GM19238 (cell line): ENCODE measurements at regions not wholly inside any gene's neighbourhood (a gene's known extent, or its start where the extent isn't known, plus 50 kb on each side); places are given as distances from the start of the nearest gene placed in this dataset.

Experiments
- DNase-seq: peaks from one replicate; pipeline ENCODE4 v3.0.0; 2011; ENCODE audit warnings: low spot score; ENCODE audit not compliant: insufficient read length

DNA sequence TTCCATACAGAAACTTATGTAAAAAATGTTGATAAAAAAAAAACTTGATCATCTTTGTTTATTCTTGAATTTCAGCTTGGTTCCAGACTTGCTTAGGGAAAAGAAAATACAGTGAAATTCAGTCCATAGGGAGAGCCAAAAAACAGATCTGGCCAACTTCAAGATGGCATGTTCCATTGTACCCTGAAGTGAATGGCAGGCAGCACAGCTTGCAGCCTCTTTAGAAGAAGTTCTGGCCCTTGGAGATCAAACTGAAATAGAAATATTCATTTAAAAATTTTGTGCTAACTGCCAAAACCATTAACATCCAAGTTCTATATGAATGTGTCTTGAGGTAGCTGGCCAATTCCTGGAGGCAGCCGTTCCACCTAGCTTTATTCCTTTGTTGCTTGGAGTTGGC lies 448.4 kb downstream of the EPM2A start:
- no peak for DNase-seq

DNA sequence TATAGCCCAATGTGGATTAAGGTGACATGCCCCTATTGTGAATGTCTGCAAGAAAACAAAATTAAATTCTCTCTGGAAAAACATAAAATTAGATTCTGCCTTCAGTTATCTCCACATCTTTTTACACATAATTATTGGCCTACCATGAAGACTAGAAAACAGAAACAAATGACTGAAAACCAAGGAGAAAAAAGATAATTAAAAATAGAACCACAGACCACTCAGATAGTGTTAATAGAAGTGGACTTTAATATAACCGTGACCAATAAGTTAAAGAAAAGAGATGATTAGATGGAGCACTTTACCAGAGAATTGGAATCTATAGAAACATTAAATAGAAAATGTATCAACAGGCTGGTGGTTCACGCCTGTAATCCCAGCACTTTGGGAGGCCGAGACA lies 445.7 kb downstream of the EPM2A start:
- no peak for DNase-seq

DNA sequence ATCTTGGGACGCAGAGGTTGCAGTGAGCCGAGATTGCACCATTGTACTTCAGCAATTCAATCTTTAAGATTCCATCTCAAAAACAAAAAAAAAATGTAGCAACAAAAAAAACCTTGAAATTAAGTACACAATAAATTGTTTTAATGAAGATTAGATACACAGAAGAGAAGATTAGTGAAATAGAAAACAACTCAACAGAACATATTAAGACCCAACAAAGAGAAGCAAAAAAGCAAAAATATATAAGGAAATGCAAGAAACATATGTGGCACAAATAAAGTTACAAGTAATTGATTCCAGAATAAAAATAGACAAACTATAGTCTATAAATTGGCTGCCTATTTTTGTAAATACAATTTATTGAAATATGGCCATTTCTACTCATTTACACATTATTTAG lies 445.2 kb downstream of the EPM2A start:
- DNase-seq, result no peak

DNA sequence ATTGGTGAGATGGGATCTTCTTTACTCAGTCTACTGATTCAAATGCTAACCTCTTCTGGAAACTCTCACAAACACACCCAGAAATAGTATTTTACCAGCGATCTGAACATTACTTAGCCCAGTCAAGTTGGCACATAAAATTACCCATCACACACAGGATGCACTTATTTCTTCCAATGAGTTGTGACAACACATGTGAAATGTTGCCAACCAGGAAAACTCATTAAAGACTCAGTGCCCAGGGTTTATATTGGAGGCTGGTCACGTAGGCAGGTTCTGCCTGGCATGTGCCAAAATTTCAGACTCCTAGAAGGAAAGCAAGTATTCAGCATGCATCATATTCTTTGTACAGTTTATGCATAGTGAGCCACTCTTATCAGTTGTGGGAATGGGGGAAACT lies 443.3 kb downstream of the EPM2A start:
- DNase-seq, result no peak

DNA sequence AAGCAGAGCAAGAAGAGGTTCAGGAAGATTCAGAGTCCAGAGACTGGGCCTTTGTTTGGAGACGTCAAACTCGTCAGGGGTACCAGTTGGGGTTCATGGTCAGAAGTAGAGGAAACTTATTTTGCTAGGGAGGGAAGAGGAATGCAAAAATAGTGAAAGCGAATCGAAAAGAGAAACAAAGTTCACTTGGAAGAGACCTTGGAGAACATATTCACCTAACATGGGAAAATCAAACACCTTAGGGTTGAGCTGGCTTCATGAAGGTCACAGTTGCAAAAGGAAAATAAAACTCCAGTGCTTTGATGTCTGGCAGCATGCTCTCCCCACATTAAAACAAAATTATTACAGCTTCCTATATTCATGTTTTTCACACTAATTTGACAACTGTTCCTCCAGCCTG lies 440.4 kb downstream of the EPM2A start:
- DNase-seq, result no peak

DNA sequence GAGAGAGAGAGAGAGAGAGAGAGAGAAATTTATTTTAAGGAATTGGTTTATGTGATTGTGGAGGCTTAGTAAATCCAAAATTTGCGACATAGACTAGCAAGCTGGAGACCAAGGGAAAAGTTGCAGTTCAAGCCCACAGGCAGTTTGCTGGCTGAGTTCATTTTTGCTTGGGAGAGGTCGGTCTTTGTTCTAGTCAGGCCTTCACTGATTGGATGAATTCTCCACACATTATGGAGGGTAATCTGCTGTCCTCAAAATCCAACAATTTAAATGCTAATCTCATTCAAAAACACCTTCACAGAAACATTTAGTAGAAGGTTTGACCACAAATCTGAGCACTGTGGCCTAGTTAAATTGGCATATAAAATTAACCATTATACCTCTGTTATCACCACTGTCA lies 439.6 kb downstream of the EPM2A start:
- DNase-seq, result no peak

DNA sequence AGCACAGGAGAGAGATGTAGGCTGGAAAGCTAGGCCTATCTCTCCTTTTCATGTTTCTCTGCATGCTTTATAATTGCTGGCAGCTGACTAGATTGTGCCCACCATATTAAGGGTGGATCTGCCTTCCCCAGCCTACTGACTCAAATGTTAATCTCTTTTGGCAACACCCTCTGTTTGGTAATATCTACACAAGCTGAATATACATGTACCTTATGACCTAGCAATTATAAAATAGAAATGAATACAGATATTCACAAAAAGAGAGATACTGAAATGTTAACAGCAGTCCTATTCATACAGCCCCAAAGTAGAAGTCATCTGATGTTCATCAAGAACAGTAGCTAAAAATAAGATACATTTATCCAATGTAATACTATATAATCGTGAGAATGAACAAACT lies 429.6 kb downstream of the EPM2A start:
- DNase-seq, result no peak

DNA sequence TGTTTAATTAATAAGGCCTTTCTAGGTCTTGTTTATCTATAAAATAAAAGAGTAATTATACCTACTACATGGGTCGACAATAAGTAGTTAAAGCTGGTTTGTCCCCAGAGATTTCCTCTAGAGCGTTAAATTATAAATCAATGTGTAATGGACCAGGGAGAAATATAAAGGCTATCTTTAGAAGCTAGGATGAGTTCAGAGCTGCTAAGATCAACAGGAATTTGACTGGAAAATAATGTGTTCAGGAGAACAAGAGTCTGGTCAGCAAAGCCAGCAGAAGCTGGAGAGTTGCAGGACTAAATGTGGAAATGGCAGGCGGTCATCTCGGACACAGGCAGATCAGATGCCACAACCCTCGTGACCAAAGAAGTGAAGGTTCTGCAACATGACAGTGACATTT lies 428.8 kb downstream of the EPM2A start:
- no peak for DNase-seq

DNA sequence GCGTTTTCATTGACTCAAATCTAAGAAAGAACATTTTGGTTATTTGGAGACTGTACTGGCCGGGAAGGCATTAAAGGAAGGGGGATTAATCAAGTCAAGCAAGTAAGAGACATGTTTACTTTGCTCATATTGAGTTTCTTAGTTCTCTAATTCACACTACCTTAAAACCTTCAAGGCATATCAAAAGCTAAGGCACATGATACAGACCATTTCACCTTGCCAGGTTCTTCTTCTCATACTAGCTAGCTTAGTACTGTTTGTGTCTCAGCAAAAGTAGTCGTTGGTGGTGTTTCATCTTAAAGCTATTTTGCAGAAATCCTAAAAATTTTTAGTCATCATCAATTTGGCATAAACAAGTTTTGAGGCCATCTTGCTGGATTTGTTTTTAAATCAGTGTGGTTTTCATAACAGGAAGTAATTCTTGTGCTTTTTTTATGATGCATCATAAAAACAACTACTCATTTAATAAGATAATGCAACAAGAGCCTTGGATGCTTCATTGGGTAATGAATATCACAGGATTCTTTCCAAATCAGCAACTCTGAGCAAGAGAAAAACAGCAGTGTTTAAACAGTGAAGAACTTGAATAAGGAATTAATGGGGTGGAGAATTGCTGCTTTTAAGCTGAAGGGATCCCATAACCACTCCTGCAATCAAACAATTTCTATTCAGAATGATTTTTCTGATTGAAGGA lies 425.3 kb downstream of the EPM2A start:
- DNase-seq, result no peak

DNA sequence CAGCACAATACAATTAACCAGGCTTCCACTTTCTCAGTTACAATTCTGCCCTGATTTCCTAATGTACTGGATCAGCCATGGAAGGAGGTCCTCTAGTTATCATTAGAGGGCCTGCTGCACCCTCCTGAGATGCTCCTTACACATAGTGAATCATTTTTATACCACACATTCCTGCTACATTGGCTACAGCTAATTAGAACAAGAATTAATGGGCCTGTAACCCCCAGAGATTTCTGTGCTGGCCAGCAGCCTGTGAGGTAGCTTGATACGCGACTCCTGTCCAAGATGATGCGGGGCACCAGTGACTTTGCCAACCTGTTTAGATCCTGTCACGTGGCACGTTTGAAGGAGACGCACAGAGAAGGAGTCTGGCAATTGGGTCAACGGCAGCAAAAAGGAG lies 422.8 kb downstream of the EPM2A start:
- DNase-seq, result no peak

DNA sequence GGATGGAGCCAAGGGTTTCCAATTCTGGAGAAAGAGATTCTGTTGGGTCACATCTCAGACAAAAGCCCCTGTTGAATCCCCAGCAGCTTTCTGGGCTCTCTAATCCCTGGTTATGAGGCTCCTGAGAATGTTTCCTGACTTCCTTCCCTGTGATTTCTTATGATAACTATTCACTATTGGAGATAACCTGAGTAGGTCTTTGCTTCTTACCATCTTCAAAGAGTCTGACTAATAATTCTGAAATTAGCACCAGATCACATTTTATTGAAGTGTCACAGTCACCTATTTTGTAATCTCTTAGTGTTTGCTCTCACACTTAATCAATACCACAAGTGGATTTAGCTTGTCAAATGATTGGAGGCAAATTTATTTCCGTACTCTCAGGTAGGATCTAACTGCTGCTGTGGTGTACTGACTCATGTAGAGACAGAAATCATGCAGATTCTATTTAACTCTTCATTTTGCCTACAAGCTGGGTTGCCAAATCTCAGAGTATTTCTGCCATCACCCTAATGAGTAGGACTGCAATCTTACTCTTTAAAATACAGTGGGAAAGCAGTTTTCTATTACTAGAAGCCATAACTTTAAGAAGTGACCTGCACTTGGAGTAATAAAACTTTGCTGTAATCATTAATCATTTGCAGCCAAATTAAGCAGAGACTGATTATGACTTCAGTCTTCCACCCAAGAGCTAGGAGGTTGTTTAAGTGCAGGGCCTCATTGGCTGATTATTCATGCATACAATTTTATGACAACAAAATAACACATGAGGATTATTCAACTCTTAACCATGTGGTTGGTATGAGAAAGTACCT lies 422.1 kb downstream of the EPM2A start:
- no peak for DNase-seq

DNA sequence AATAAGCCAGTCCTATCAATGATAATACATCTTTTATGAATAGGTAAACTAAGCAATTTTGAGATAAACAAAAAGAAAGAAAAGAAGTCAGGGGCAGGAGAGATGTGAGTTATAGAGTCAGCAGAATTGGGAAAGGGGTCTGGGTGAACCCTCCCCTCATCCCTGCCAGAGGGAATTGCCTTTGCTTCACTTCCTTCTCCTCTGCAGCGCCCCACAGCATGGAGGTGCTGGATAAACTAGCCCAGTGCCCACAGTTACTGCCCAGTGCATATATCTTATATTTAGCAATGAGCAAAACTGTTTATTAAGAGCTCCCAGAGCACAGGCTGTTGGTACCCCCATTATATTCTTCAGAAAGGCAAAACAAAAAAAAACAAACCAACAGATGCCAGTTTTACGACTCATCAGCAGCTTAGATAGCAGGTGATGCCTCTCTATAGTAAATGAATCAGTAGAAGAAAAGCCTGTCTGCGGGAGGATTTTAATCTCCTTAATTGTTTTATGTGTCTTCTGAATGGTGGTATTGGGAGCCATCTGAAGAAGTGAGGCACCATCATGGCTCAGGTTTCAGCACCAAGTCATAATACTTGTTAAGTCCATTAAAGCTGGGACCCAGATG lies 419.2 kb downstream of the EPM2A start:
- DNase-seq, result no peak

DNA sequence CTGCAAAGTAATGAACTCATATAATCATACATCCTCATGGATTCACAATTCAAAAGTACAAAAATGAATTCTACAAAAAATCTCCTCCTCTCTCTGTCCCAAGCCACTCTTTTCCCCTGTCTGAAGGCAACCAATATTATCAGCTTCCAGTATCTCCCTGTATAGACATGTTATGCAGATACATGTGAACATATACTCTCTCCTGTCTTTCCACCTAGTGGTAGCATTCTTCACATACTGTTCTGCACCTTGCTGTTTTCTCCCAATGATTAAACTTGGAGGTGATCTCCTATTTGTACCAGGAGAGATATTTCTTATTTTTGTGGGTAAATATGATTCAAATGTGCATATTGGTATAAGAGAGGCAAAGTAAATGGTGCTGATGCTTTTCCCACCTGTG lies 416.4 kb downstream of the EPM2A start:
- DNase-seq, result no peak

DNA sequence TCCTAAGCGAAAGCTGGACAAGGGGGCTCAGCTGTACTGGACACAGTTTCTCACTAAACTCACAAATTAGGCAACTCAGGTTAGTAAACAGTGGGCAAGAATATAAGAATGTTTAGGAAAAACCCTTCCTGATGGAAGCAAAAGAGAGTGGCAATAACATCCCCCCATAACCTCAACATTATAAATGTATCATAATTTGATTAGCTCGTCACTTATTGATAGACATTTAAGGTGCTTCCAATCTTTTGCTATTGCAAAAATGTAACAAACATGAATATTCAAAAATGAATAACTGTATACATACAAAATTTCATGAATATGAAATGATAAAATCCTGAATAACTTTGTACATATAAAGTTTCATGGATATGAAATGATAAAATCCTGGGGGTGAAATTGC lies 415.7 kb downstream of the EPM2A start:
- DNase-seq, result no peak

DNA sequence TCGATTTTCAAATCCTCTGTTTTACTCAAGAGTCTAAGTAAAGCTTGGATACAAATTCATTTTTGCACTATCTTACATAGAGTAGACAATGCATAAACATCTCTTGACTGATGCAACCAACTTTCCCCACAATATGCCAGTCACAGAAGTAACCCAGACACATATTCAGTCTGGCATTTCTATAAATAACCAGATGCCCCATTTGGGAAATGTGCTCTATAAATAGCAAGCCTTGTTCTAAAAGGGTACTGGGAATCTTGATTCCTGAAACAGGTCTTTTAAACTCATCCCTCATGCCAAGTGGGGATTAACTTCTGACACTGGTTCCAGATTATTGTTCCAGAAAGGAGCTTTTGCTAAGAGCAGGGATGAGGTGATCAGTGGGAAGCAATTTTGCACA lies 411.7 kb downstream of the EPM2A start:
- no peak for DNase-seq

DNA sequence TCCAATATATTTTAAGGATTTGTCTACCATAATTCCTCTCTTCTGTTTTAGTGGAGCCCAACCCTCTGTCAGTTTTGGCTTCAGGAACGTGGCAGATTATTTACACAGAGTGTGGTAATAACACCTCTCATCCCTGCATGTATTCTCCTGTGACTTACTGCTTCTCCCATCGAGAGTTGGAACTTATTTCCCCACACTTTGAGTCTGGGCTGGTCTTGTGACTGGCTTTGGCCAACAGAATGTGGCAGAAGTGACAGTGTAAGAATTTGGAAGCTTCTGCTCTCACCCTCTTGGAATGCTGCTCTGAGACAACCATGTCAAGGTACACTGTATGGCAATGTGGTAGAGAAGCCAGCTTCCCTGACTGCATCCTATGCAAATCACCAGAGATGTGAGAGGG lies 407.7 kb downstream of the EPM2A start:
- DNase-seq, result no peak

DNA sequence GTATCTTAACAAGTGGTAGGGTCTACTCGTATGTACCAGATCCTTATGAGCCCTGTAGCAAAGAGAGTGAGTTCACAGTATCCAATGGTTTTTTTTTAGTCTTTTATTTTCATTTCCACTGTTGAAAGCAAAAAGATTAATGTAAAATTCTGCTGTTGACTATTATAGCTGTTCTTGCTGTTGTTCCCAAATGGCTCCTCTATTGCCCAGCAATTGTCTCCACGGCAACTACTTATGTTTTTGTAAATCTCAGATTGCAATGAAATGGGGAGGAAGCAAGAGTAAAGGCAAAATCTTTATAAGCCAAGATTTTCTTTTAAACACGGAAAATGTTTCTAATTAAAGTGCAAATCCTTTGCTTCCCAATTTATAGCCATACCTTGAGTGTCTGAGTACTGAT lies 406.1 kb downstream of the EPM2A start:
- no peak for DNase-seq

DNA sequence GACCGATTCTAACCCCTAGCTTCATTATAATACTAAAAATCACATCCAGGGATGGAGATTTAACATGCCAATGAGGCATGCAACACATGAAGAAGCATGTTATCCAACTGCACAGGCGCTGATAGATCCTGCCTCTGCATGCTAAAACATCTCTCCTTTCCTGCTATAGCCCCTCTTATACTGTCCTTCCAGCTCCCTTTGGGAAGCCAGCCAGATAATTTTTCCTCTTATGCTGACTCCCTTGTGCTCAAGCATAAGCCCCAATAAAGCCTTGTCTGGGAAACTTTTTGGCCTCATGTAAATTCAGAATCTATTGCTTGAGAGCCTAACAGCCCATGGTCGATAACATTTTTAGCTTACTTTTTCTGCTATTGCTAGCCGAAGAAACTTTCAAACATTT lies 404.3 kb downstream of the EPM2A start:
- DNase-seq, result no peak

DNA sequence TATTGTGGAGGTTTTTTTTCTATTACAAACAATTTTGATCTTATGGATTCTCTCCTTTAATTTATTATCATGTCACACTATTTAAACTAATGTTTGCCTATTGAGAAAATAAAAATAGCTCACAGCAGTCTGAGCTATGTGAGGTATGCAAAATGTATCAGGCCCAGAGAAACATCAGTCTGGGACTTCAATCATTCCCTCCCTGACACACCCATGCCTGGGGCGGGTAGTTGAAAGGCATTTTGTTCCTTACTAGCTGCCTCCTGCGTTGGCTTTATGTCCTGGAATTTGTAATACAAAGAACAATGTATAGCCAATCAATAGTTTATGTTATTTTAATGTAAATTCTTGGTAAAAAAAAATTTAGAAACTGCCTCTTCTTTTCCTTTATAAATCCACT lies 403.3 kb downstream of the EPM2A start:
- DNase-seq, result no peak

DNA sequence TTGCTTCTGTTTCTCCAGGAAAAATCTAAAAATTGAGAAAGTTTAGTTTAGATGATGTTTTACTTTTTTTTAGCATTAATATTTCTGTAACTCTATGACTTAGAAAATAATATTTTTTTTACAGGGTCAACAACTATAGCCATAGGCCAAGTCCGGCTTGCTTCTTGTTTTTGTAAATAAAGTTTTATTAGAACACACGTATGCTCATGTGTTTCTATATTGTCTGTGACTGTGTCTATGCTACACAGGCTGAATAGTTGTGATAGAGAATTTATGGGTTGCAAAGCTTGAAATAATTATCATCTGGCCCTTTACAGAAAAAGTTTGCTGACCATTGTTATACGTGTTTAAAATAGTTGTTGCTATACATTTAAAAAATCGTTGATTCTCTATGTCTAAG lies 399.2 kb downstream of the EPM2A start:
- no peak for DNase-seq

DNA sequence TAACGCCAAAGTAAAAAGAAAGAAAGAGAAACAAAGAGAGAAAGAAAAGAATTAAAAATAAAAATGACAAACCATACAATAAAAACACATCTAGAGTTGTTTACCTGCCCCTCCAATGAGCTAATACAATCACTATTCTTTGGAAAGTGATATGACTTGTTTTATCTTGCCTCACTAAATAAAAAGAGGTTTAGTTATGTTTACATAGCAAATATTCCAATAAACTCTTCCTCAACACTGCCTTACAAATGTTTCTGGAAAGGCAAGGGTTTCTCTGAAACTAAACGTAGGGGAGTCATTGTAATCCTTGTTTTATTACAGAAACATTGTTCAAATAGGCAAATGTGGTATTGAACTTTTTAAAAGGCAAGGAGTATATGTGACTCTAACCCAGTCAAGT lies 396.2 kb downstream of the EPM2A start:
- DNase-seq, result no peak

DNA sequence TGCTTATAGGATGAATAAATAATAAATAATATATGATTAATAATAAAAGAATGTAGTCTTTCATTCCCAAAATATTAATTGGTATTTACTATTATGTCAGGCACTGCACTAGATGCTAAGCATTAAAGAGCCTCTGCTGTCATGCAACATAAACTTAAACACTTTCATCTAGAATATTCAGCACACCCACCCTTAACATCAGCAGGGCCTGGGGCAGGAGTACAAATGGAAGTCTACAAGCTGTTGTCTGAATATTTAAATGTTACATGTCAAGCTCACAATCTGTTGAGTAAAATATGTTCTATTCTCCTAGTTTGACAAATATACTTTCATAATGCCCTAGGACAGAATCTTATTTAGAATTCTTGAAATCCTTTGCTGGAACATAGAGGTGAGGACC lies 395.1 kb downstream of the EPM2A start:
- DNase-seq, result no peak

DNA sequence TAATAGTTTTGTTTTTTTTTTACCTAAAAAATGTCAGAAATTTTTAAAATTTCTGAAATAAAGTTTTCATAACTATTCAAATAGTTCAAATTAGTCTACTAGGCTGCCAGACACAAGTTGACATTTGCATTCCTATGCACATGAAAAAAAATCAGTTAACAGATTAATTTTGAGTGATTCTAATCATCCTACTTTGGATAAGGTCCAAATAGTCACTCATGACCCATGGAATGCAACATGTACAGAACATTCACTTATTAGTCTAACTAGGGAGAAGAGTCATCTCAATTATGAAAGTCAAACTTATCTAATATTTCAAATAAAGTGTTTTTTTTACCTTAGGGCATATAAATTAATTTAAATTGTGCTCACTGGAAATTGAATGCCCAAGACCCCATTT lies 390.2 kb downstream of the EPM2A start:
- DNase-seq, result no peak
